CD4-positive, CD25-positive, alpha-beta regulatory T cell (primary cell): ENCODE measurements at regions not wholly inside any gene's neighbourhood (a gene's known extent, or its start where the extent isn't known, plus 50 kb on each side); places are given as distances from the start of the nearest gene placed in this dataset.

Experiments used
- ATAC-seq, 2 donors: fragments of 150-1000 bp; cut with Tn5 transposase; one replicate each; pipeline ENCODE4 v1.10.0; 2021; ENCODE audit warnings: low read depth in 2 of 2, moderate number of reproducible peaks in 2 of 2, moderate library complexity in 1 of 2
- DNase-seq, 3 donors: peaks; one replicate each; pipeline versions ENCODE4 v3.0.0 to v3.0.0-alpha.2; 2012 to 2022; ENCODE audit warnings: mixed read lengths in 1 of 3
- H3K27ac ChIP-seq: one replicate; pipeline ENCODE4 v1.7.0; 2013; ENCODE audit warnings: mild to moderate bottlenecking, low read length; ENCODE audit not compliant: insufficient read depth, poor library complexity, severe bottlenecking
- H3K27me3 ChIP-seq: one replicate; pipeline ENCODE4 v1.7.0; 2013; ENCODE audit warnings: low read length; ENCODE audit not compliant: control insufficient read depth, insufficient read depth
- H3K36me3 ChIP-seq: one replicate; pipeline ENCODE4 v1.7.0; 2013; ENCODE audit warnings: mild to moderate bottlenecking, low read length, moderate library complexity; ENCODE audit not compliant: control insufficient read depth, insufficient read depth
- H3K4me1 ChIP-seq: 2 replicates; pipeline ENCODE4 v1.7.0; 2013; ENCODE audit warnings: mild to moderate bottlenecking, low read length; ENCODE audit not compliant: insufficient read depth, control insufficient read depth, poor library complexity, severe bottlenecking
- H3K4me3 ChIP-seq: one replicate; pipeline ENCODE4 v1.7.0; 2013; ENCODE audit warnings: low read depth, mild to moderate bottlenecking, low read length, moderate library complexity
- H3K9me3 ChIP-seq, 2 experiments: 1 replicate in 1 of 2; 2 replicates in 1 of 2; pipeline ENCODE4 v1.7.0; 2013; ENCODE audit warnings: low read length in 2 of 2, mild to moderate bottlenecking in 1 of 2, moderate library complexity in 1 of 2; ENCODE audit not compliant: control insufficient read depth in 2 of 2
- H3K27ac Mint-ChIP-seq, 3 donors: one replicate each; pipeline ENCODE4 v1.8.0; 2020 to 2022; ENCODE audit warnings: mild to moderate bottlenecking in 3 of 3, mixed read lengths in 3 of 3, moderate library complexity in 2 of 3
- H3K27me3 Mint-ChIP-seq: one replicate; pipeline ENCODE4 v1.8.0; 2022; ENCODE audit warnings: mild to moderate bottlenecking, mixed read lengths
- H3K36me3 Mint-ChIP-seq: one replicate; pipeline ENCODE4 v1.8.0; 2020; ENCODE audit warnings: mixed read lengths
- H3K4me1 Mint-ChIP-seq, 4 donors: one replicate each; pipeline ENCODE4 v1.8.0; 2020 to 2022; ENCODE audit warnings: mixed read lengths in 4 of 4, mild to moderate bottlenecking in 1 of 4
- H3K4me3 Mint-ChIP-seq, 4 donors: one replicate each; pipeline ENCODE4 v1.8.0; 2020 to 2022; ENCODE audit warnings: mild to moderate bottlenecking in 4 of 4, mixed read lengths in 4 of 4, moderate library complexity in 3 of 4
- H3K9me3 Mint-ChIP-seq, 7 donors: one replicate each; pipeline ENCODE4 v1.8.0; 2020 to 2022; ENCODE audit warnings: mixed read lengths in 7 of 7, mild to moderate bottlenecking in 3 of 7, moderate library complexity in 2 of 7

- no peaks in the 10 kb centered on the region for H3K27me3 ChIP-seq
These were observed 480.8 kb downstream of the PSAT1 start for GRCh38 chr9:78777747-78778146.

GRCh38 chr9:78778318-78778717 is 481.4 kb downstream of the PSAT1 start:
- no peaks in the 10 kb centered on the region for H3K36me3 Mint-ChIP-seq
- peaks cover 0 to 4% (median 0%) of the 10 kb centered on the region in 7 donors for H3K9me3 Mint-ChIP-seq
- no peaks in the 10 kb centered on the region for H3K27me3 ChIP-seq
- DNase-seq (no peak), ATAC-seq (no peak)
- H3K27ac ChIP-seq: no peak overlapping the region
- no peaks in the 10 kb centered on the region for H3K4me1 Mint-ChIP-seq
- H3K27me3 Mint-ChIP-seq: no peaks in the 10 kb centered on the region
- H3K9me3 ChIP-seq: no peaks in the 10 kb centered on the region
- H3K4me3 Mint-ChIP-seq: no peak overlapping the region
- no peak overlapping the region for H3K4me3 ChIP-seq
- H3K4me1 ChIP-seq: no peaks in the 10 kb centered on the region
- H3K27ac Mint-ChIP-seq: no peak overlapping the region
- H3K36me3 ChIP-seq: no peaks in the 10 kb centered on the region

More at GRCh38 chr9:78777747-78778146, 480.8 kb downstream of the PSAT1 start:
- Mint-ChIP-seq H3K4me3 (no peak overlapping the region), H3K9me3 (peaks cover 0 to 4% (median 0%) of the 10 kb centered on the region in 7 donors), H3K27ac (no peak overlapping the region), H3K36me3 (no peaks in the 10 kb centered on the region), H3K27me3 (no peaks in the 10 kb centered on the region), H3K4me1 (no peaks in the 10 kb centered on the region)
- H3K4me3 ChIP-seq: no peak overlapping the region
- no peaks in the 10 kb centered on the region for H3K36me3 ChIP-seq
- H3K4me1 ChIP-seq: no peaks in the 10 kb centered on the region
- H3K9me3 ChIP-seq: no peaks in the 10 kb centered on the region
- no peak for DNase-seq
- ATAC-seq: no peak
- no peak overlapping the region for H3K27ac ChIP-seq

- ATAC-seq (no peak), DNase-seq (no peak)
- Histone ChIP-seq H3K27me3 (no peaks in the 10 kb centered on the region), H3K36me3 (no peaks in the 10 kb centered on the region), H3K9me3 (no peaks in the 10 kb centered on the region), H3K4me1 (no peaks in the 10 kb centered on the region), H3K4me3 (no peak overlapping the region), H3K27ac (no peak overlapping the region)
- H3K27ac Mint-ChIP-seq: no peak overlapping the region
- no peaks in the 10 kb centered on the region for H3K36me3 Mint-ChIP-seq
- peaks cover 0 to 4% (median 0%) of the 10 kb centered on the region in 7 donors for H3K9me3 Mint-ChIP-seq
- no peaks in the 10 kb centered on the region for H3K27me3 Mint-ChIP-seq
- no peak overlapping the region for H3K4me3 Mint-ChIP-seq
- H3K4me1 Mint-ChIP-seq: no peaks in the 10 kb centered on the region
These were observed 482.0 kb downstream of the PSAT1 start for GRCh38 chr9:78778861-78779374.

GRCh38 chr9:78781681-78782080 is 484.8 kb downstream of the PSAT1 start:
- Histone ChIP-seq H3K27ac (no peak overlapping the region), H3K36me3 (no peaks in the 10 kb centered on the region), H3K9me3 (no peaks in the 10 kb centered on the region), H3K4me3 (no peak overlapping the region), H3K4me1 (no peaks in the 10 kb centered on the region), H3K27me3 (no peaks in the 10 kb centered on the region)
- ATAC-seq (no peak), DNase-seq (no peak)
- H3K4me1 Mint-ChIP-seq: no peaks in the 10 kb centered on the region
- no peak overlapping the region for H3K4me3 Mint-ChIP-seq
- H3K27me3 Mint-ChIP-seq: no peaks in the 10 kb centered on the region
- peaks cover 0 to 4% (median 0%) of the 10 kb centered on the region in 7 donors for H3K9me3 Mint-ChIP-seq
- no peaks in the 10 kb centered on the region for H3K36me3 Mint-ChIP-seq
- H3K27ac Mint-ChIP-seq: no peak overlapping the region

GRCh38 chr9:78782234-78782633 is 485.3 kb downstream of the PSAT1 start:
- no peak overlapping the region for H3K27ac ChIP-seq
- no peaks in the 10 kb centered on the region for H3K27me3 ChIP-seq
- no peaks in the 10 kb centered on the region for H3K9me3 ChIP-seq
- H3K9me3 Mint-ChIP-seq: peaks cover 0 to 5% (median 0%) of the 10 kb centered on the region in 7 donors
- H3K27me3 Mint-ChIP-seq: no peaks in the 10 kb centered on the region
- H3K4me3 ChIP-seq: no peak overlapping the region
- H3K36me3 Mint-ChIP-seq: no peaks in the 10 kb centered on the region
- H3K4me3 Mint-ChIP-seq: no peak overlapping the region
- ATAC-seq (no peak), DNase-seq (no peak)
- H3K27ac Mint-ChIP-seq: no peak overlapping the region
- H3K4me1 ChIP-seq: no peaks in the 10 kb centered on the region
- no peaks in the 10 kb centered on the region for H3K4me1 Mint-ChIP-seq
- no peaks in the 10 kb centered on the region for H3K36me3 ChIP-seq

GRCh38 chr9:78782858-78783257 is 485.9 kb downstream of the PSAT1 start:
- no peaks in the 10 kb centered on the region for H3K9me3 ChIP-seq
- ATAC-seq (no peak), DNase-seq (no peak)
- no peak overlapping the region for H3K27ac Mint-ChIP-seq
- H3K4me1 ChIP-seq: no peaks in the 10 kb centered on the region
- H3K4me3 Mint-ChIP-seq: no peak overlapping the region
- H3K36me3 Mint-ChIP-seq: no peaks in the 10 kb centered on the region
- H3K4me3 ChIP-seq: no peak overlapping the region
- no peak overlapping the region for H3K27ac ChIP-seq
- no peaks in the 10 kb centered on the region for H3K4me1 Mint-ChIP-seq
- H3K9me3 Mint-ChIP-seq: peaks cover 0 to 5% (median 0%) of the 10 kb centered on the region in 7 donors
- no peaks in the 10 kb centered on the region for H3K27me3 ChIP-seq
- no peaks in the 10 kb centered on the region for H3K27me3 Mint-ChIP-seq
- H3K36me3 ChIP-seq: no peaks in the 10 kb centered on the region

- Mint-ChIP-seq H3K36me3 (no peaks in the 10 kb centered on the region), H3K27ac (no peak overlapping the region), H3K4me3 (no peak overlapping the region), H3K27me3 (no peaks in the 10 kb centered on the region), H3K9me3 (peaks cover 0 to 5% (median 0%) of the 10 kb centered on the region in 7 donors), H3K4me1 (no peaks in the 10 kb centered on the region)
- no peaks in the 10 kb centered on the region for H3K36me3 ChIP-seq
- no peaks in the 10 kb centered on the region for H3K9me3 ChIP-seq
- H3K27me3 ChIP-seq: no peaks in the 10 kb centered on the region
- no peaks in the 10 kb centered on the region for H3K4me1 ChIP-seq
- no peak for DNase-seq
- H3K4me3 ChIP-seq: no peak overlapping the region
- H3K27ac ChIP-seq: no peak overlapping the region
- no peak for ATAC-seq
These were observed 486.8 kb downstream of the PSAT1 start for GRCh38 chr9:78783743-78784142.

- Histone ChIP-seq H3K4me3 (no peak overlapping the region), H3K36me3 (no peaks in the 10 kb centered on the region), H3K4me1 (no peaks in the 10 kb centered on the region), H3K27me3 (no peaks in the 10 kb centered on the region), H3K27ac (no peak overlapping the region), H3K9me3 (no peaks in the 10 kb centered on the region)
- no peak for ATAC-seq
- no peak for DNase-seq
- no peak overlapping the region for H3K4me3 Mint-ChIP-seq
- H3K27ac Mint-ChIP-seq: no peak overlapping the region
- H3K27me3 Mint-ChIP-seq: no peaks in the 10 kb centered on the region
- H3K4me1 Mint-ChIP-seq: no peaks in the 10 kb centered on the region
- peaks cover 0 to 5% (median 2%) of the 10 kb centered on the region in 7 donors for H3K9me3 Mint-ChIP-seq
- H3K36me3 Mint-ChIP-seq: no peaks in the 10 kb centered on the region
These were observed 489.9 kb downstream of the PSAT1 start for GRCh38 chr9:78786794-78787193.
